HEK293T (cell line): ENCODE measurements at regions not wholly inside any gene's neighbourhood (a gene's known extent, or its start where the extent isn't known, plus 50 kb on each side); places are given as distances from the start of the nearest gene placed in this dataset.
"Not testable (repeated sequence)": the region's sequence is repeated elsewhere in the genome, so short reads cannot be mapped to it uniquely, and the experiment has no call there.

ENCODE experiments used
- BHLHE40 ChIP-seq: fragments of 450-650 bp; IDR thresholded peaks from 2 replicates; pipeline ENCODE4 v1.6.1; 2016; ENCODE audit warnings: mild to moderate bottlenecking, moderate library complexity, borderline replicate concordance
- FOXM1 ChIP-seq: fragments of 450-650 bp; IDR thresholded peaks from 2 replicates; pipeline ENCODE4 v1.6.1; 2017; ENCODE audit warnings: mild to moderate bottlenecking, borderline replicate concordance
- NFRKB ChIP-seq: fragments of 450-650 bp; IDR thresholded peaks from 2 replicates; pipeline ENCODE4 v1.6.1; 2016; ENCODE audit warnings: mild to moderate bottlenecking, moderate library complexity
- SUZ12 ChIP-seq: fragments of 450-650 bp; IDR thresholded peaks from 2 replicates; pipeline ENCODE4 v1.6.1; 2016; ENCODE audit warnings: mild to moderate bottlenecking
- TARDBP ChIP-seq: fragments of 450-650 bp; IDR thresholded peaks from 2 replicates; pipeline ENCODE4 v1.6.1; 2016

DNA sequence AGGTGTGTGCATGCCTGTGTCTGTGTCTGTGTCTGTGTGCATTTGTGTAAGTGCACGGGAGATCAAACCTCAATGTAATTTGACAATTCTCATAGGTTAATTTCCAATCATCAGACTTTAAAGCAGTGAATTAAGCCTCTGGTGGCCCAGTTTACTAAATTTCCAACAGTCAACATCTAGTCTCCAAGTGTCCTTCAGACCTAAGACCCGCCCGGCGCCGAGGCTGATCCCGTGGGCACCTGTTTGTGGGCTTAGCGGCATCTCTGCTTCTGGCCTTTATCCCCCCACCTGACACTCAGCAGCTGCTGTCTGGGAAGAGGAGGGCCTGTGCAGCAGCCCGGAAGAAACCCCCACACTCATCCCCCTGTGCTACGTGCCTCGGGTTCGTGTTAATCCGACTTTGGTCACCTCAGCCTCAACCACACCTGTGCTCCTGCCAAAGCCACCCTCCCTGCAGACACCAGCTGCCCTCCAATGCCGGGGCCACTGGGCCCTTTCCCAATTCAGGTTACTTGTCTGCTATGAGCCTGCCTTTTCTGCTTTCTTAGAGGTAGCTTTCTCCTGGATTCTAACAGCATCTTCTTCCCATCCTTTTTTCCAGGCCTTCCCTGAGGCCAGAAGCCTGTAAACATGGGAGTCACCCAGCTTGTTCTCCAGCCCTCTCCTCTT lies 154.7 kb downstream of the ATP6V0E2 start:
- TF ChIP-seq BHLHE40, FOXM1, TARDBP, SUZ12, NFRKB: not testable (repeated sequence)
